CD4-positive, alpha-beta memory T cell (primary cell): ENCODE measurements at regions not wholly inside any gene's neighbourhood (a gene's known extent, or its start where the extent isn't known, plus 50 kb on each side); places are given as distances from the start of the nearest gene placed in this dataset.
A peak's percentile ranks its signal among the peaks of the same experiment; 100 is the strongest.

Source experiments
- CTCF ChIA-PET: fragments of 350-600 bp; sonication (Branson Sonifier 250); formaldehyde crosslinking; loops from one replicate; lab custom pipeline; 2021; ENCODE audit warnings: inconsistent platforms; ENCODE audit not compliant: partially characterized antibody; lab: Charles Lee
- POLR2A ChIA-PET: fragments of 350-600 bp; sonication (Branson Sonifier 250); formaldehyde crosslinking; loops from one replicate; lab custom pipeline; 2021; ENCODE audit not compliant: partially characterized antibody; lab: Charles Lee
- DNase-seq, 5 donors: peaks; one replicate each; pipeline versions ENCODE4 v3.0.0 to v3.0.0-alpha.2; 2020 to 2022; ENCODE audit warnings: mixed read lengths in 1 of 5
- H3K27ac ChIP-seq: one replicate; pipeline ENCODE4 v1.7.0; 2013; ENCODE audit warnings: low read depth, low read length
- H3K27me3 ChIP-seq: 2 replicates; pipeline ENCODE4 v1.7.0; 2013; ENCODE audit warnings: mild to moderate bottlenecking, low read length, moderate library complexity; ENCODE audit not compliant: insufficient read depth
- H3K36me3 ChIP-seq: 2 replicates; pipeline ENCODE4 v1.7.0; 2013; ENCODE audit warnings: mild to moderate bottlenecking, low read length, moderate library complexity; ENCODE audit not compliant: insufficient read depth
- H3K4me1 ChIP-seq: 2 replicates; pipeline ENCODE4 v1.7.0; 2013; ENCODE audit warnings: mild to moderate bottlenecking, low read length, moderate library complexity; ENCODE audit not compliant: insufficient read depth
- H3K4me3 ChIP-seq, 2 donors: one replicate each; pipeline ENCODE4 v1.7.0; 2013; ENCODE audit warnings: low read length in 2 of 2, mild to moderate bottlenecking in 1 of 2
- H3K9me3 ChIP-seq, 2 donors: one replicate each; pipeline ENCODE4 v1.7.0; 2013; ENCODE audit warnings: low read length in 2 of 2, control low read depth in 1 of 2; ENCODE audit not compliant: control insufficient read depth in 1 of 2
- H3K27ac Mint-ChIP-seq, 7 donors: one replicate each; pipeline ENCODE4 v1.8.0; 2020 to 2021; ENCODE audit warnings: mixed read lengths in 7 of 7, mild to moderate bottlenecking in 6 of 7, inconsistent platforms in 3 of 7, moderate library complexity in 3 of 7
- H3K27me3 Mint-ChIP-seq, 2 donors: one replicate each; pipeline ENCODE4 v1.8.0; 2020 to 2021; ENCODE audit warnings: mixed read lengths in 2 of 2
- H3K36me3 Mint-ChIP-seq, 2 donors: one replicate each; pipeline ENCODE4 v1.8.0; 2020 to 2021; ENCODE audit warnings: mixed read lengths in 2 of 2, inconsistent platforms in 1 of 2, mild to moderate bottlenecking in 1 of 2
- H3K4me1 Mint-ChIP-seq, 4 donors: one replicate each; pipeline ENCODE4 v1.8.0; 2020 to 2021; ENCODE audit warnings: mixed read lengths in 4 of 4, mild to moderate bottlenecking in 1 of 4
- H3K4me3 Mint-ChIP-seq, 8 donors: one replicate each; pipeline ENCODE4 v1.8.0; 2020 to 2021; ENCODE audit warnings: mixed read lengths in 8 of 8, mild to moderate bottlenecking in 7 of 8, moderate library complexity in 6 of 8, inconsistent platforms in 3 of 8
- H3K9me3 Mint-ChIP-seq, 8 donors: one replicate each; pipeline ENCODE4 v1.8.0; 2020 to 2021; ENCODE audit warnings: mixed read lengths in 8 of 8, mild to moderate bottlenecking in 5 of 8, inconsistent platforms in 3 of 8, moderate library complexity in 1 of 8
- intact Hi-C: fragments of 100-400 bp; cut with micrococcal nuclease; formaldehyde crosslinking; loops from one replicate; pipeline ENCODE4 v1.15.1; 2023

GRCh38 chr7:1358376-1359050, 100.8 kb downstream of the MICALL2 start:
- POLR2A ChIA-PET = no interaction called here
- H3K27me3 Mint-ChIP-seq = peaks cover 0 to 5% of the 10 kb centered on the region in 2 donors
- H3K4me3 Mint-ChIP-seq = no peak overlapping the region
- no peaks in the 10 kb centered on the region for H3K9me3 Mint-ChIP-seq
- no peaks in the 10 kb centered on the region for H3K36me3 Mint-ChIP-seq
- H3K27ac Mint-ChIP-seq = no peak overlapping the region
- CTCF ChIA-PET = no interaction called here
- H3K4me1 Mint-ChIP-seq = no peaks in the 10 kb centered on the region
- Histone ChIP-seq H3K4me3 (no peak overlapping the region), H3K9me3 (no peaks in the 10 kb centered on the region), H3K27ac (no peak overlapping the region), H3K36me3 (no peaks in the 10 kb centered on the region), H3K4me1 (no peaks in the 10 kb centered on the region), H3K27me3 (no peaks in the 10 kb centered on the region)
- intact Hi-C loops = no loop called here
- DNase-seq = peak in 1 of 5 donors; percentile 3

DNA sequence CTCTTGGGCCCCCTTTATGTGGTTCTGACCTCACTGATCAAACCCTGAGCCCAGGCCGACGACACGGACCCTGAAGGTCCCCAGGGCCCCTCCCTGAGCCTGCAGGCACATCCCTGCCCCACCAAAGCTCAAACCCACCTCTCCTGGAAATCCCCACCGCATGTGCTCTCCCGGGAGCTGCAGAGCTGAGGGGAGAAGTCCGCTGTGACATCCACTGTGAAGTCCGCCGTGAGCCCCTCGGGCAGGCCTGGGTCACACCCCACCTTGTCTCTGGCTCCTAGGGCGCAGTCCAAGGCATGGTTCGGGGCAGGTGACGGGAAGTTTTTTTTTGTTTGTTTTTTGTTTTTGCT, 100.2 kb downstream of the MICALL2 start:
- Histone ChIP-seq H3K9me3 (no peaks in the 10 kb centered on the region), H3K4me1 (no peaks in the 10 kb centered on the region), H3K4me3 (no peak overlapping the region), H3K36me3 (no peaks in the 10 kb centered on the region), H3K27me3 (no peaks in the 10 kb centered on the region), H3K27ac (no peak overlapping the region)
- no peaks in the 10 kb centered on the region for H3K9me3 Mint-ChIP-seq
- CTCF ChIA-PET = no interaction called here
- intact Hi-C loops = no loop called here
- no peak overlapping the region for H3K4me3 Mint-ChIP-seq
- no peaks in the 10 kb centered on the region for H3K4me1 Mint-ChIP-seq
- no peak overlapping the region for H3K27ac Mint-ChIP-seq
- no peaks in the 10 kb centered on the region for H3K36me3 Mint-ChIP-seq
- POLR2A ChIA-PET = no interaction called here
- DNase-seq = peak in 1 of 5 donors; percentile 18
- H3K27me3 Mint-ChIP-seq = peaks cover 0 to 7% of the 10 kb centered on the region in 2 donors

DNA sequence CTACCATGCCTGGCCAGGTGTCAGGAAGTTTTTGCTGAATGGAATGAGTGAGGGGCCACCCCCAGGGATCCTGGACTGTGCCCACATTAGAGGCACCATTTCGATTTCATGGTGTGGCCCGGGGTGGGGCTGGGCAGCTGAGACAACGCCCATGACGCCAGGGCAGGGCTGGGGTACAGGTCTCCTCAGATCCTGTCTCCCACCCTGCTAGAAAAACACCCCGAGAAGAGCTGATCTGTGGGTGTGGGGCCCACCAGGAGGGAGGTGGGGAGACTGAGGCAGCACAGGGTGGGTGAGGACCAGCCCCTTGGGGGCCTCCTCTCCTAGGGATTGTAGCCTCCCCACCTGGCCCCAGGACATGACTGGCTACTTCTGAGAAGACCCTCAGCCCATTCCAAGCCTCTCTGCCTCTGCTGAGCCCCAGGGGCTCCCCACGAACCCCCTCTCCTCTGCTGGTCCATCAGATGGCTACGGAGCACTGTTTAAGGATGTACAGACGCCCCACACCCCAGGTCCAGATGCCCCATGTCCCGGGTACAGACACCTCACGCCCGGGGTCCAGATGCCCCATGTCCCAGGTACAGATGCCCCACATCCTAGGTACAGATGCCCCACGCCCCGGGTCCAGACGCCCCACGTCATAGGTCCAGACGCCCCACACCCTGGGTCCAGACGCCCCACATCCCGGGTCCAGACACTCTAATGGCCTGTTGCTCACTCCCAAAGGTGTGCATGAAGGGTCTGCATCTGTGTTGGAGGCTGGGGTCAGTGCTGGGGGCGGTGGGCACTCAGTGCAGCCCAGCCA, 99.4 kb downstream of the MICALL2 start:
- intact Hi-C loops = no loop called here
- H3K4me1 ChIP-seq = no peaks in the 10 kb centered on the region
- Mint-ChIP-seq H3K4me1 (no peaks in the 10 kb centered on the region), H3K27ac (no peak overlapping the region), H3K27me3 (peaks cover 0 to 8% of the 10 kb centered on the region in 2 donors), H3K4me3 (no peak overlapping the region), H3K9me3 (no peaks in the 10 kb centered on the region), H3K36me3 (no peaks in the 10 kb centered on the region)
- DNase-seq = no peak
- no peaks in the 10 kb centered on the region for H3K36me3 ChIP-seq
- H3K27me3 ChIP-seq = no peaks in the 10 kb centered on the region
- H3K9me3 ChIP-seq = no peaks in the 10 kb centered on the region
- ChIA-PET CTCF (no interaction called here), POLR2A (no interaction called here)
- H3K27ac ChIP-seq = no peak overlapping the region
- no peak overlapping the region for H3K4me3 ChIP-seq

GRCh38 chr7:1360521-1360971, 98.7 kb downstream of the MICALL2 start:
- no peaks in the 10 kb centered on the region for H3K4me1 ChIP-seq
- peaks cover 0 to 3% (median under 1%) of the 10 kb centered on the region in 8 donors for H3K9me3 Mint-ChIP-seq
- ChIA-PET CTCF (interaction anchor here (0.6 kb wide), 1 partner anchor 1552 kb away, joined by 6 read pairs; no protein-coding TSS in a partner anchor), POLR2A (no interaction called here)
- H3K27ac ChIP-seq = no peak overlapping the region
- no peaks in the 10 kb centered on the region for H3K9me3 ChIP-seq
- DNase-seq = no peak
- H3K4me3 ChIP-seq = no peak overlapping the region
- H3K4me1 Mint-ChIP-seq = no peaks in the 10 kb centered on the region
- H3K27me3 Mint-ChIP-seq = peaks cover 2 to 9% of the 10 kb centered on the region in 2 donors
- H3K4me3 Mint-ChIP-seq = no peak overlapping the region
- H3K27ac Mint-ChIP-seq = no peak overlapping the region
- H3K36me3 ChIP-seq = no peaks in the 10 kb centered on the region
- no peaks in the 10 kb centered on the region for H3K27me3 ChIP-seq
- intact Hi-C loops = no loop called here
- no peaks in the 10 kb centered on the region for H3K36me3 Mint-ChIP-seq

- no peak overlapping the region for H3K27ac Mint-ChIP-seq
- ChIA-PET POLR2A (no interaction called here), CTCF (interaction anchor here (0.6 kb wide), 1 partner anchor 1551 kb away, joined by 6 read pairs; no protein-coding TSS in a partner anchor)
- peaks cover 0 to 9% (median 6%) of the 10 kb centered on the region in 8 donors for H3K9me3 Mint-ChIP-seq
- Histone ChIP-seq H3K9me3 (no peaks in the 10 kb centered on the region), H3K36me3 (no peaks in the 10 kb centered on the region), H3K27me3 (no peaks in the 10 kb centered on the region), H3K4me3 (no peak overlapping the region), H3K4me1 (no peaks in the 10 kb centered on the region), H3K27ac (no peak overlapping the region)
- intact Hi-C loops = no loop called here
- no peak for DNase-seq
- no peaks in the 10 kb centered on the region for H3K36me3 Mint-ChIP-seq
- peaks cover 6 to 11% of the 10 kb centered on the region in 2 donors for H3K27me3 Mint-ChIP-seq
- no peak overlapping the region for H3K4me3 Mint-ChIP-seq
- no peaks in the 10 kb centered on the region for H3K4me1 Mint-ChIP-seq
Measured at GRCh38 chr7:1361016-1361755, 98.1 kb downstream of the MICALL2 start.

GRCh38 chr7:1361756-1362125, 97.5 kb downstream of the MICALL2 start:
- no peaks in the 10 kb centered on the region for H3K36me3 Mint-ChIP-seq
- H3K27ac Mint-ChIP-seq = no peak overlapping the region
- Histone ChIP-seq H3K9me3 (no peaks in the 10 kb centered on the region), H3K27me3 (no peaks in the 10 kb centered on the region), H3K36me3 (no peaks in the 10 kb centered on the region), H3K4me3 (no peak overlapping the region), H3K27ac (no peak overlapping the region), H3K4me1 (no peaks in the 10 kb centered on the region)
- no peak for DNase-seq
- intact Hi-C loops = no loop called here
- no peaks in the 10 kb centered on the region for H3K4me1 Mint-ChIP-seq
- H3K9me3 Mint-ChIP-seq = peaks cover 0 to 11% (median 6%) of the 10 kb centered on the region in 8 donors
- peaks cover 6 to 10% of the 10 kb centered on the region in 2 donors for H3K27me3 Mint-ChIP-seq
- no peak overlapping the region for H3K4me3 Mint-ChIP-seq
- ChIA-PET POLR2A (no interaction called here), CTCF (no interaction called here)

DNA sequence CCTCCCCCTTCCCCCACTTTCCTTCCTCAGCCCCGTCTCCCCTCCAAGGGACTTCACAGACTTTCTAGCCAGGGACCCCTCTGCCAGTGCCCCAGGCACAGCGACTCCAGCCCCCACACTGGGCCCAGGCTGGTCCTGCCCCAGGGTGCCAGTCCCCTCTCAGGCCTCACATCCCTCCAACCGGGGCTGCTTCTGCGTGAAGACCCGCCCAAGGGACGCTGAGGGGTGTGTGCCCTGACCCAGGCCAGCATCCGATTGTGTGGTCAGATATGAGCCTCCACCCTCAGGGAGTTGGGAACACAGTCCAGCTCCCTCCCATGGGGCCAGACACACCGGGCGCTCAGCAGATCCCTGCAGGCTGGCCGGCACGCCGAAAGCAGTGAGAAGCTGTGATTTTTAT, 97.0 kb downstream of the MICALL2 start:
- CTCF ChIA-PET = no interaction called here
- Mint-ChIP-seq H3K9me3 (peaks cover 0 to 11% (median 6%) of the 10 kb centered on the region in 8 donors), H3K4me3 (no peak overlapping the region), H3K27me3 (peaks cover 9 to 12% of the 10 kb centered on the region in 2 donors), H3K36me3 (no peaks in the 10 kb centered on the region), H3K4me1 (peaks cover 0 to under 1% (median 0%) of the 10 kb centered on the region in 4 donors), H3K27ac (no peak overlapping the region)
- no peak overlapping the region for H3K27ac ChIP-seq
- no peaks in the 10 kb centered on the region for H3K36me3 ChIP-seq
- H3K4me3 ChIP-seq = no peak overlapping the region
- H3K27me3 ChIP-seq = no peaks in the 10 kb centered on the region
- intact Hi-C loops = no loop called here
- POLR2A ChIA-PET = no interaction called here
- H3K4me1 ChIP-seq = no peaks in the 10 kb centered on the region
- no peaks in the 10 kb centered on the region for H3K9me3 ChIP-seq
- DNase-seq = no peak
